GM21619 (cell line): ENCODE measurements at regions not wholly inside any gene's neighbourhood (a gene's known extent, or its start where the extent isn't known, plus 50 kb on each side); places are given as distances from the start of the nearest gene placed in this dataset.
"Not testable (repeated sequence)": the region's sequence is repeated elsewhere in the genome, so short reads cannot be mapped to it uniquely, and the experiment has no call there.

Experiments
- ATAC-seq: cut with Tn5 transposase; IDR thresholded peaks from one replicate; pipeline ENCODE4 v1.9.1; 2021; ENCODE audit not compliant: unreplicated experiment

DNA sequence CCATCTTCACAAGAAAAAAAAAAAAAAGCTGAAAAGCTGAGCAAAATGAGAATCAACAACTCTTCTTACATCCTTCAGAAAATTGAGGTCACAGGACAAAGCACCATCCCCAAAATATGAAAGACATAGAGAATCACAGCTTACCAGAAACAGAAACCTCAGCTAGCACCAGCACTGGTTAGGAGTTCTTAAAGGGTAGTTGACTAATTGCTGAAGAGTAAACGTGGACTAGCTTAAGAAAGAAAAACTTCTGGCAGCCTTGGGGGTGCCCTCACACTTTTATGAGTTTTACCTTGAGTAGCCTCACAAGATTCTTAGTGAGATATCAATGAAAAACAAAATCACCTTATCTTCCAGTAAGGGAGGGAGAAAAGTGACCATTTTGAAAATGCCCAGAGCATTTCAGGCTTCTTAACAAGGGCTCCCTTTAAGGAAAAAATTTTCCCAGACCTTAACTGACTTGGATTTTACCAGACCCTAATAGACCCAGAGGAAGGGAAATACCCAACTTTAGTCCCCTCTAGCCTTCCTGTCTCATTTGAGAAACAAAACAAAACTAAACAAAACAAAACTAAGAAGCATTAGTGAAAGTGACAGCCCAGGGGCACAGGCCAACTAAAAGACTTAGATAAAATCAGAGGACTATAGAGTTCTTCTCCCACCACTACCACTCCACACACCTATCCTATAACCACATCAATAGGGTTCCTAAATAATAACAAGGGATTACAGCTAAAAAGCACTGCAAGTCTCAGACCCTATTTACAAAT, 888.6 kb downstream of the DIAPH3 start:
- peak; percentile 58 for ATAC-seq

DNA sequence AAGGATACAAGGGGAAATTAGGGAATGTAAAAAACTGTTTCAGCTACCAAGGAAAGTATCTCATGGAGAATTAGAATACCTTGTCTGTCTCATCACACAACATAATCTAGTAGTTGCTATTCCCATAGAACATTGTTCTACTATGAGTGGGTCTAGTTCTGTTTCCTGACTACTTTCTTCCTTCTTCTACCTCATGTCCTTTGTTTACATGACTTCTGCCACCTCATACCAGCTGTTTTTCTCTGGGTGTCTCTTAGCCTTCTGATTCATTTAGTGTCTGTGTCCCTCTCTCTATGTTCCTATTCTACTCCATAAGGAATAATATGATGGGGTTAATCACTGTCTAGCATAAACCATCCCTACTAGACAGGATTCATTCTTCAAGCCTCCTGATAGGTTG, 887.3 kb downstream of the DIAPH3 start:
- ATAC-seq: no peak

DNA sequence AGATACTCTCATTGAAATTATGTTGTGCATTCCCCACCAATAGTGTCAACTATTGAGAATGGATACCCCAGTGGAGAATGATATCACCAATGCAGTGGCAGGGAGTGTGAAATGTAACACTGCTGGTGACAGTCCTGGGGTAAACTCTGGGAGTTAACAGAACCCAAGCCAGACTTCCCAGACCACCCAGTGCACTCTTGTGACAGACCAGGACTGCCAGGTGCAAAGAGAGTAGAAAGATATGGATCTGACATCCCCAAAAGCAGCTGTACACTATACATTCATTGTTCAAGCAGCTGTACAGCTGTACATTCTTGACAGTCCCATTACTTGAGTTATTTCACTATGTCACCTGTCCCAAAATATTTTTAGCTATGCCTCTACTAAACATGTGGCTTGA, 886.6 kb downstream of the DIAPH3 start:
- no peak for ATAC-seq

DNA sequence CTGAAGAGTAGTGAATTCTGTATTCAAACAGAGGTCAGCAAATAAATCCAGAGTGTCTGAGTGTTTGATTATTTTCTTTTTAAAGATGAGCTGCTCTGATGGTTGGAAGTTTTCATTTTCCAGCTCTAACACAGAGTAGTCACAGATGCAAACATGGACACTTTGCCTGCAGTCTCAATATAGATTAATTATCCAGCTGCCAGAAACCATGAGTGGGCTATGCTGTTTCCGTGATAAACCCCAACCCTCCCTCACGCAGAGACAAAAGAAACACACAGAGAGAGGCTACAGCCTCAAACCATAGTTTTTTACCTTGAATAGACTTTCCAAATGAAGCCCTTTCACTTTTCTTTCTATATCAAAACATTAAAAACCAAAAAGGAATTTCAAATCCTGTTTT, 884.7 kb downstream of the DIAPH3 start:
- no peak for ATAC-seq

DNA sequence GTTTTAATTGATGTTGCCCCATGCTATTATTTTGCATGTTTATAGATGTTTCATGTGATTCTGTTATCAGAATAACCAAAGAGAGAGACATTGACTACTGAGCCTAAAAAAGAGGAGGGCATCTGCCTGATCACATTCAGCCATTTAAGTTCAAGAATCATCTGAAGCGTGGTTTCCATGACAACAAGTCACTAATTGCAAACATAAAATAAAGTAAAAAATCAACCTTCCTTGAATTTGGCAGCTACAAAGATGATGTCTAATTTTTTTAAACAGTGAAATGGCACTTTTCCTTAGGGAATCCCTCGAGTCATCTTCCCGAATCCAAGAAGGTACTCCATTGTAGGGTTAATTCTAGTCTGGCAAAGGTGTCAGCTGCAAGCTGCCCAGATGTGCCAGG, 884.2 kb downstream of the DIAPH3 start:
- no peak for ATAC-seq

- no peak for ATAC-seq
Measured at GRCh38 chr13:59280297-59280696, 883.4 kb downstream of the DIAPH3 start.

DNA sequence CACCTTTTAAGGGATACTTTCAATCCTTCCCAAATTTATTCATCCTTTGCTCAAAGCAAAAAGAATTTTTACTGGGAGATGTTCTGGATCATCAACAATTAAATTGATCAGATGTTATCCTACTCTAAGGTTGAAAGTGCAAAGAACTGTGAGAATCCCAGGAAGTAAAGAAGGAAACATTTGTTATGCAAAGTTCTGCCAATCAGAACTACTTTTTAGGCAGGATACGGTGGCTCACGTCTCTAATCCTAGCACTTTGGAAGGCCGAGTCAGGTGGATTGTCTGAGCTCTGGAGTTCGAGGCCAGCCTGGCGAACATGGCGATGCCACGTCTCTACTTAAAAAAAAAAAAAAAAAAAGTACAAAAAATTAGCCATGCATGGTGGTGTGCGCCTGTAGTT, 882.3 kb downstream of the DIAPH3 start:
- no peak for ATAC-seq

DNA sequence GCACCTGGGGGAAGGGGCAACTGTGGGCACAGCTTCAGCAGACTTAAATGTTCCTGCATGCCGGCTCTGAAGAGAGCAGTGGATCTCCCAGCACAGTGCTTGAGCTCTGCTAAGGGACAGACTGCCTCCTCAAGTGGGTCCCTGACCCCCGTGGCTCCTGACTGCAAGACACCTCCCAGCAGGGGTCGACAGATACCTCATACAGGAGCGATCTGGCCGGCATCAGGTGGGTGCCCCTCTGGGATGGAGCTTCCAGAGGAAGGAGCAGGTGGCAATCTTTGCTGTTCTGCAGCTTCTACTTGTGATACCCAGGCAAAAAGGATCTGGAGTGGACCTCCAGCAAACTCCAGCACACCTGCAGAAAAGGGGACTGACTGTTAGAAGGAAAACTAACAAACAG, 871.5 kb downstream of the DIAPH3 start:
- not testable (repeated sequence) for ATAC-seq

DNA sequence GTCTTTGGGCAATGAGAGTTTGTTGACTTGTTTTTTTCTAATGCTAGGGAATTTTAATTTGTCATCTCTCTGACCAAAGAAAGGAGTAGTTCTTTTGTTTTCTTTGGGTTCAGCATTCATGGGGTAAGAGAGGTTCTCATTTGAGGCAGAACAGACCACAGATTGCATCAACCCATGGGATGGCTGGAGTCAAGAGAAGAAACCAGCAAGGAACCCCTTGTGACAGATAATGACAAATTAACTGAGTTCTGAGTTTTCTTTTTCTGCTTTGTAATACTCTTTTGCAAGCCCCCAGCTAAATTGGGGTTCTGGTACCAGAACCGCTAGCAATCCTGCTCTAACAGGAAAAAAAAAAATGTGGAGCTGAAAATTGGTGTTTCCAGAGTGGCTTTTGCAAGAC, 864.1 kb downstream of the DIAPH3 start:
- no peak for ATAC-seq

DNA sequence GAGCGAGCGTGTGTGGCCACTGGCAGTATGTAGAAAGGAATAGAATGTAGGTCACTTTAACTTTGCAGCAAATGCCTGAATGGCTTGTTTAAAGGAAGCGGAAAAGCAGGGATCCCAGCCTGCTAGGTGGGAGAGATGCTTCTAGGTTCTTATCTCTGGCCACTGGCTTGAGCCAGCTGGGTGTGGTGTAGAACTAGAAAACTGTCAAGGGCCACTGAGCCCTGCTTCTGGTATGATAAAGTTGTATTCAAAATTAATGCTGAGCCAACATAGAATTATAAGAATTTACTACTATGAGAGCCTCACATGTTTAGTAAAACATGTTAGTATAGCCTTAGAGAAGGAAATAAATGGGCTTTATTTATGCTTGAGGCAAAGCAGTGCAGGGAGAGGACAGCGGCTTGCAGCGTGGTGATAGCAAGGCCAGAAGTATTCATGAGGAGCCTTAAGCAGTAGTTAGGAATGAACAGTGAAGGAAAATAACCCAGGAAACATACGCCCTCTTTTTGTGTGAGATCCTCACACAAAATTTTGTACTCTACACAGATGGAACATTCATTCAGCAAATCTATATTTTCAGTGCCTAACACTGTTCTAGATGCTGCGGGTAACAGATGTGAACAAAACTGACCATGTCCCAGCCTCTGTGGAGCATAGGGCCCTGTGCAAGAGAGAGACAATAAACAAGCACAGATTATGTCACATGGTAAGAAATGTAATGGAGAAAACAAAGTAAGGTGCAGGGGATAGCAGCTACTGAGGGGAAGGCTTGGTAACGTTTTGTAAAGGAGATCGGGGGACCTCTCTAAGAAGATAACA, 863.2 kb downstream of the DIAPH3 start:
- no peak for ATAC-seq

DNA sequence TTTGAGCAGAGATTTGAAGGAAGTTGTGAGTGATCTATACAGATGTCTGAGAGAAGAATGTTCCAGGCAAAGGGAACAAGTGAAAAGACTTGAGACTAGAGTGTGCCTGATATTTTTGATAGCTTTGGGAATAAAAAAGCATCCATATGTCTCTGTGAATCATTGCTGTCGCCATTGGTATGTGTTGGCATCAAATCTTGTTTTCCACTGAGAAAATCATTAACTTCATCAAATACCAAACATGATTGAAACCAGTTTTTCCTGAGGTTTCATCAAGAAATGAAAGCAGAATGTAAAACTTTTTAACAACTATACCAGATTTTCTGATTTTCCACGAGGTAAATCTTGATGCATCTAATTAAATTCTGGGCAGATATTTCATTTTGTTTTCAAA, 862.6 kb downstream of the DIAPH3 start:
- no peak for ATAC-seq

DNA sequence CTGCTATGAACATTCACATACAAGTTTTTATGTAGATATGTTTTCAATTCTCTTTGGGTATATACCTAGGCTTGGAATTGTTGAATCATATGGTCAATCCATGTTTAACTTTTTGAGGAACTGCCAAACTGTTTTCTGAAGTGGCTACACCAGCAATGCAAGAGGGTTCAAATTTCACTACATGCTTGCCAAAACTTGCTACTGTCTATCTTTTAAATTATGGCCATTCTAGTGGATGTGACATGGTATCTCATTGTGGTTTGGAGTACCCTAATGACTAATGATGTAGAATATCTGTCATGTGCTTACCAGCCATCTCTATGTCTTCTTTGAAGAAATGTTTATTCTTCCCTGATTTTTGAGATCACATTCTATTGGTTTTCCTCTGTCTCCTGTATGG, 860.3 kb downstream of the DIAPH3 start:
- no peak for ATAC-seq

DNA sequence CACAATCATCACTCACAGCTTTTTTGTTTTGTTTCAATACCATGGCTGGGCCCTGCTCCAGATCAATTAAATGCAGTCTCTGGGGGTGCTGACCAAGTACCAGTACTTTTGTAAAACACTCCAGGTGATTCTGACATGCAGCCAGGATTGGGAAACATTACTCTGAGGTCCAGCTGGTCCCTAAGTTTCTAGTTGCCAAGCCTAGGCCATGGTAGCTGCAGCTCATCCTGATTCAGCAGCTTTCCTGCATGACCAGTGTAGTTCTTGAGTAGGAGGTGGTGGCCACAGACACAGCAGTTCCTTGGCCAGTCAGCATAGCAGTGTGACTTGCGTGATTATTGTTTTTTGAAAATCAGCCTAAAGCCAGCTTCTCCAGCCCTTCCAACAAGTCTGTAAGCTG, 859.1 kb downstream of the DIAPH3 start:
- ATAC-seq: no peak

- ATAC-seq: no peak
Measured at GRCh38 chr13:59305896-59306295, 857.8 kb downstream of the DIAPH3 start.

DNA sequence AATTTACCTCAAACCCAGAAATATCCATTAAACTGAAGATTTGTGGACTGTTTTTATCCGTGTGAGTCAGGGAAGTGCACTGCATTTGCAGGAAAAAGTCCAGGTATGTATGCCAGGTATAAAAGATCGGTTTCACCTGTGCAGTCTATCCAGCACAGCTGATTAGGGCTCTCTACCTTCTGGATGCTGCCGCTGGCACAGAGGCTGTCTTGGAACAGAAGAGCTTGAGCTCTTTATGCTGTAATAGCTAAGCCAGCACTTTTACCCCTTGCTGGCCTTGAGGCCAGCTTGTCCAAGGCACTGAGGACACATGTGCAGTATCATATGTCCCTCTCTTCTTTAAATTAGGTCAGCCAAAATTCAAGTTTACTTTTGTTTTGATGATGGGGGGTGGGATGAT, 851.0 kb downstream of the DIAPH3 start:
- ATAC-seq: no peak

GRCh38 chr13:59318320-59318930, 845.3 kb downstream of the DIAPH3 start:
- peak; percentile 76 for ATAC-seq

DNA sequence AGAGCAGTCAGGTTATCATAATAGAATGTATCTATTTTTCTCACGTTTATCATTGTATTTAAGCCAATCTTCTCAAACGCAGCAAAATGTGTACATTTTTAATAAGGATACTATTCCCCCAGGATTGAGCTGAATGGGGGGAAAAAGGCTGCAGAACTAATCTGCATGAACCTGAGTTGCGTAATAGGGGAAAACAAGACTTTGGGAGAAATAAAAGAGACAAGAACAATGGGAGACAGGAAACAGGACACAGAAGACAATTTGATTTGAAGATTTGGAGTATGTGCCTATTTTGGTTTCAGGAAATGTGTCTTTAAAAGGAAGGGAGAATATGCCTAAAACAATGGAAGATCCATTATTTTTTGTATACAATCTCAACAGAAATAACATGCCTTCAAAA, 844.5 kb downstream of the DIAPH3 start:
- no peak for ATAC-seq

- no peak for ATAC-seq
Measured at GRCh38 chr13:59320021-59320420, 843.7 kb downstream of the DIAPH3 start.

DNA sequence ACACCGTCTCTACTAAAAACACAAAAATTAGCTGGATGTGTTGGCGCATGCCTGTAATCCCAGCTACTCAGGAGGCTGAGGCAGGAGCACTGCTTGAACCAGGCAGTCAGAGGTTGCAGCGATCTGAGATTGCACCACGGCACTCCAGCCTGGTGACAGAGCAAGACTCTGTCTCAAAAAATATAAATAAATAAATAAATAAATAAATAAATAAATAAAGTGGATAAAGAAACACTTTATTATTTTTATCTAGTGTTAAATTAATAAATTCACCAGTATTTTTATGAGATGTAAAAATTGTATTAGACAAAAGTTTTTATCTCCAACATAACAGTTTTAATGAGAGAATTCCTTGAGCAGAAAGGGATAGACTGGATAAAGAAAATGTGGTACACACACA, 839.3 kb downstream of the DIAPH3 start:
- ATAC-seq: not testable (repeated sequence)

- no peak for ATAC-seq
Measured at GRCh38 chr13:59326717-59327116, 837.0 kb downstream of the DIAPH3 start.

DNA sequence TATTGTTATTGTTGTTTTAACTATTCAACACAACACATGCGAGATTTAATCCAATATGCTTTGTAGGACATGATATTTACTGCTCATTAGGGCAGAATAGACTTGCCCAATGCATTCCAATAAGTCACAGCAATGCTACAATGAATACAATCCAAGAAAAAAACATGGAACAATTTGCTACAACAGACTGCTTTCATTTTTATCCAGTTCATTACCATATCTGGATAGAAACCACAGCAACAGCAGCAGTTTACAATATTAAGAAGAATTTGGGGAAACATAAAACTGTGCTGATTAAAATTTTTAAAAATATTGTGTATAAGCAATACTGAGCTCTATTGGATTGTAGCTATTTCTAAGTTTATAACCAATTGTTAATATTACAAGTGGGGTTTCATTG, 833.0 kb downstream of the DIAPH3 start:
- ATAC-seq: no peak

DNA sequence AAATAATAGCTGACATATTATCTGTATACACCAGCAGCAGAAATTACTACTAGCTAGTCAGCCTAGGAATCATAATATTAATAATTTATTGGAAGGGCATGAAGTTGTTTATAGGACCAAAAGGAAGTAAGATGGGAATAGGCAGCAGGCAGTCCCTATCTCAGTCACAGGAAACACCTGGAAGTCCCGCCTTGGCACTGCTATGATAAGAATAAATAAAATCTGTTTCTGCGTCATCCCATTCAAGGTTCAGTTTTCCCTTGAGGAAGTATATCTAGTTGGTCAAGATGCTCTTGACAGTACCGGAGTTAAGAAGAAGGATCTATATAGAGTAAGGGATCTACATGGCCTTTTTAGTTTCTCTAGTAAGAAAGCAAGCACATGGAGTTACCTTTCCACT, 830.8 kb downstream of the DIAPH3 start:
- no peak for ATAC-seq
